Kidney (tissue), 13 donors: ENCODE measurements at regions not wholly inside any gene's neighbourhood (a gene's known extent, or its start where the extent isn't known, plus 50 kb on each side); places are given as distances from the start of the nearest gene placed in this dataset.

Experiments
- DNase-seq, 5 donors: peaks; one replicate each; pipeline ENCODE4 v3.0.0-alpha.2; 2013 to 2020
- FAIRE-seq: peaks from 2 replicates; lab custom pipeline; 2012; peaks lifted over from hg19 to GRCh38; lab: Jason Lieb, UNC
- H3K27ac ChIP-seq, 2 donors: one replicate each; pipeline ENCODE4 v1.7.0; 2013; ENCODE audit warnings: low read depth in 2 of 2, low read length in 2 of 2, inconsistent platforms in 1 of 2
- H3K27me3 ChIP-seq: one replicate; pipeline ENCODE4 v1.7.1; 2013; ENCODE audit warnings: low read length, inconsistent platforms; ENCODE audit not compliant: control insufficient read depth, insufficient read depth
- H3K36me3 ChIP-seq, 3 donors: one replicate each; pipeline versions ENCODE4 v1.7.0 to v1.7.1; 2013; ENCODE audit warnings: low read length in 3 of 3, control low read depth in 1 of 3, inconsistent platforms in 1 of 3; ENCODE audit not compliant: insufficient read depth in 3 of 3, control insufficient read depth in 2 of 3
- H3K4me1 ChIP-seq, 3 donors: one replicate each; pipeline versions ENCODE4 v1.7.0 to v1.7.1; 2013; ENCODE audit warnings: low read length in 3 of 3, inconsistent platforms in 1 of 3, low read depth in 1 of 3; ENCODE audit not compliant: control insufficient read depth in 2 of 3, insufficient read depth in 2 of 3
- H3K4me3 ChIP-seq, 3 donors: one replicate each; pipeline versions ENCODE4 v1.7.0 to v1.8.1; 2013; ENCODE audit warnings: low read length in 3 of 3, control low read depth in 1 of 3, inconsistent platforms in 1 of 3
- H3K9ac ChIP-seq, 3 donors: one replicate each; pipeline versions ENCODE4 v1.7.0 to v1.7.1; 2013; ENCODE audit warnings: low read length in 3 of 3, control low read depth in 1 of 3, inconsistent platforms in 1 of 3
- H3K9me3 ChIP-seq, 3 donors: one replicate each; pipeline versions ENCODE4 v1.7.0 to v1.7.1; 2013; ENCODE audit warnings: low read length in 3 of 3, control low read depth in 1 of 3, inconsistent platforms in 1 of 3; ENCODE audit not compliant: control insufficient read depth in 2 of 3, insufficient read depth in 1 of 3
- intact Hi-C: fragments of 100-400 bp; cut with DNase I; formaldehyde crosslinking; loops from one replicate; pipeline ENCODE4 v1.11.1; 2022
- TF ChIP-seq, protein P1 (sequence below): IDR thresholded peaks from 3 replicates; pipeline ENCODE4 v1.5.1; 2012; ENCODE audit warnings: mild to moderate bottlenecking, moderate library complexity, borderline replicate concordance; ENCODE audit not compliant: insufficient read depth; ENCODE audit errors: extremely low read depth
- donor health status: control.
- donor health status: control.
- donor health status: control.
- donor health status: control.
- donor health status: control.
- donor health status: DM: yes; HTN: yes; CAD: no.
- donor health status: Normal renal cell carcinoma (clear cell type).

DNA sequence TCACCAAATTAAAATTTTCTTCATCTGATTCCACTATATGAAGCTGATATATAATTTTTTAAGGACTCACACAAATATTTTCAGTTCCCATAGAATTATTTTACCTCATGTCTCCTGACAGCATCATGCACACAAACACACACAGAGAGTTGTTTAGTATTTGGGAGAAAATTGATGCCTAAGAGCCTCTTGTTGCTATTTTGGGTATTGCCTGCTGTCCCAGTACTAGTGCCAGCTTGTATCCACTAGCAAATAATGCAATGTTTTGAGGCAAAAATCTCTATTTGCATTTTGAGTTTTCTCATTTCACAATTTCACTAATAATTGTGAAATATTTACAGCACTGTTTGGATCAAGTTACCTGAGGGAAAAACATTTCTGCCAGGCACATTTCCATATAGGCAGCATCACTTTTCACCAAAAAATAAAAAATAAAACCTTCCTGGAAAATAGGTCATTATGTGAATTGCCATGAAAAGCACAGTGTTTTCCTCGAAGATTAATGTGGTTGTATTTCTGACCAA is 328.2 kb downstream of the KCNJ3 start:
- H3K4me1 ChIP-seq: no peaks in the 10 kb centered on the region
- no peak overlapping the region for H3K4me3 ChIP-seq
- intact Hi-C loops: no loop called here
- no peak overlapping the region for H3K9ac ChIP-seq
- TF ChIP-seq, protein P1, sequence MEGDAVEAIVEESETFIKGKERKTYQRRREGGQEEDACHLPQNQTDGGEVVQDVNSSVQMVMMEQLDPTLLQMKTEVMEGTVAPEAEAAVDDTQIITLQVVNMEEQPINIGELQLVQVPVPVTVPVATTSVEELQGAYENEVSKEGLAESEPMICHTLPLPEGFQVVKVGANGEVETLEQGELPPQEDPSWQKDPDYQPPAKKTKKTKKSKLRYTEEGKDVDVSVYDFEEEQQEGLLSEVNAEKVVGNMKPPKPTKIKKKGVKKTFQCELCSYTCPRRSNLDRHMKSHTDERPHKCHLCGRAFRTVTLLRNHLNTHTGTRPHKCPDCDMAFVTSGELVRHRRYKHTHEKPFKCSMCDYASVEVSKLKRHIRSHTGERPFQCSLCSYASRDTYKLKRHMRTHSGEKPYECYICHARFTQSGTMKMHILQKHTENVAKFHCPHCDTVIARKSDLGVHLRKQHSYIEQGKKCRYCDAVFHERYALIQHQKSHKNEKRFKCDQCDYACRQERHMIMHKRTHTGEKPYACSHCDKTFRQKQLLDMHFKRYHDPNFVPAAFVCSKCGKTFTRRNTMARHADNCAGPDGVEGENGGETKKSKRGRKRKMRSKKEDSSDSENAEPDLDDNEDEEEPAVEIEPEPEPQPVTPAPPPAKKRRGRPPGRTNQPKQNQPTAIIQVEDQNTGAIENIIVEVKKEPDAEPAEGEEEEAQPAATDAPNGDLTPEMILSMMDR: no peak
- no peak overlapping the region for H3K27ac ChIP-seq
- no peaks in the 10 kb centered on the region for H3K27me3 ChIP-seq
- DNase-seq (no peak), FAIRE-seq (no peak)
- no peaks in the 10 kb centered on the region for H3K36me3 ChIP-seq
- H3K9me3 ChIP-seq: no peaks in the 10 kb centered on the region

DNA sequence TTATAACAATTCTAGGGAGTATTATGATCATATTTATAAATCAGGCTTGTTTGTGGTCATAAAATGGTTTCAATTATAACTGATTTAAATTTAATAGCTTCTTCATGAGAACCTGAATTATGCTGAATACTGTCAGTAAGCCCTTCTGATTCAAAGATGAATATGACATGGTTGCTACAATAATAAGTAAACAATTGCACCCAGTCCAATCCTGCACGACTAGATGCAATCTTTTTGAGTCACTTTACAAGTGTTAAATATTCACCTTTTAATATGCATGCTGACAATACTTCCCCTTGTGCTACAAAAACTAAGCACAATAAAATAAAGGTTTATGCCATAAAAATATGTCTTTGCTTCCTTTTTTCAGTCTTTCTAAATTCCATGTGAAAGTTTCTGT is 325.2 kb downstream of the KCNJ3 start:
- no peaks in the 10 kb centered on the region for H3K36me3 ChIP-seq
- H3K9me3 ChIP-seq: no peaks in the 10 kb centered on the region
- no peak overlapping the region for H3K27ac ChIP-seq
- TF ChIP-seq, protein P1: no peak
- no peak overlapping the region for H3K9ac ChIP-seq
- no peaks in the 10 kb centered on the region for H3K27me3 ChIP-seq
- H3K4me1 ChIP-seq: no peaks in the 10 kb centered on the region
- no peak for DNase-seq
- FAIRE-seq: no peak
- H3K4me3 ChIP-seq: no peak overlapping the region
- intact Hi-C loops: no loop called here

DNA sequence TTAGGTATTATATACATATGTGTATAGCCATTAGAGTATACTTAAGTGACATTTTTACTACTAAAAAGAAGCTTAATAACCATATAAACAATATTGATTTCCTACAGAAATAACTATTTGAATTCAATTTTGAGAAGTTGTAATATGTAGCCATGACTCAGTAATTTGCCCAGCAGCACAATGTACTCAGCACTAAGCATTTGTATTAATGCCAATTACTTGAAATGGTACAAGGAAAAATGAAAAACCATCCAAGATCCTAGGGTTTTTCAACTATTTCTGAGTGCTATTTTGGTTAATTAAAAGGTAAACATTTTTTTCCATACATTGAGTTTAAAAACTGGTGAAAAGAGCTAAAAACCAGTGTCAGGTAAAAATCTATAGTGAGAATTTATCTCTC is 324.0 kb downstream of the KCNJ3 start:
- H3K9me3 ChIP-seq: no peaks in the 10 kb centered on the region
- no peak for FAIRE-seq
- H3K4me3 ChIP-seq: no peak overlapping the region
- no peak overlapping the region for H3K9ac ChIP-seq
- no peaks in the 10 kb centered on the region for H3K36me3 ChIP-seq
- H3K27me3 ChIP-seq: no peaks in the 10 kb centered on the region
- intact Hi-C loops: no loop called here
- H3K27ac ChIP-seq: no peak overlapping the region
- DNase-seq: no peak
- H3K4me1 ChIP-seq: no peaks in the 10 kb centered on the region
- TF ChIP-seq, protein P1: no peak

DNA sequence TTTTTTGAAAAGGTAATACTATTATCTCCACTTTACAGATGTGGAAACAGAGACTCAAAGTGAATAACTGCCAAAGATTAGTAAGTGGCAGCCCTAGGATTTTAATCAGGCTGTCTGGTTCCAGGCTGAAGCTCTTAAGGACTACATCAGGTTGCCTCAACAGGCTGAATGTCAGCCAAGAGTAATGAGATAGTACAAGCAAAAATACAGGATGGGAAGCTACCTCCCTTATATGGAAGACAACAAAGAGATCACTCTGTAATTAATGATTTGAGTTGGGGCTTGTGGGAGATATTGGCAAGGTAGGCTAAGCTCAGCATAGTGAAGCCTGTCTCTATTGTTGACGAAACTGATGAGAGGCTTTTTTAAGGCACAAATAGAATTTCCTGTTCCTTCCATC is 323.1 kb downstream of the KCNJ3 start:
- DNase-seq (no peak), FAIRE-seq (no peak)
- Histone ChIP-seq H3K27ac (no peak overlapping the region), H3K4me3 (no peak overlapping the region), H3K36me3 (no peaks in the 10 kb centered on the region), H3K9ac (no peak overlapping the region), H3K9me3 (no peaks in the 10 kb centered on the region), H3K4me1 (no peaks in the 10 kb centered on the region), H3K27me3 (no peaks in the 10 kb centered on the region)
- intact Hi-C loops: no loop called here
- TF ChIP-seq, protein P1: no peak
